ENCODE measurements at regions not wholly inside any gene's neighbourhood (a gene's known extent, or its start where the extent isn't known, plus 50 kb on each side); places are given as distances from the start of the nearest gene placed in this dataset.

- Histone ChIP-seq H3K4me1 (ENCODE audit: control insufficient read depth in 5 of 5, insufficient read depth in 5 of 5, low read length in 5 of 5) (peaks cover 0 to 3% (median 0%) of the 10 kb centered on the region in 5 donors), H3K27me3 (ENCODE audit: control insufficient read depth in 3 of 3, insufficient read depth in 3 of 3, low read length in 2 of 3) (no peaks in the 10 kb centered on the region), H3K4me3 (no peak overlapping the region), H3K9ac (ENCODE audit: insufficient read depth in 1 of 2, low read length in 2 of 2) (no peak overlapping the region), H3K27ac (ENCODE audit: low read depth in 1 of 2, low read length in 1 of 2) (no peak overlapping the region), H3K36me3 (ENCODE audit: control insufficient read depth in 4 of 4, insufficient read depth in 4 of 4, low read length in 4 of 4) (no peaks in the 10 kb centered on the region), H3K9me3 (ENCODE audit: control insufficient read depth in 4 of 4, insufficient read depth in 3 of 4, low read length in 3 of 4) (no peaks in the 10 kb centered on the region)
- no peak for ATAC-seq (ENCODE audit: insufficient read depth, low FRiP score)
- TF ChIP-seq CTCF (IDR thresholded peaks at IDR 0.05; ENCODE audit: control extremely low read depth, extremely low read depth), result no peak
- DNase-seq, result no peak
- WGBS, 2 donors, result 78 to 90% methylated on average over 5 of the region's 5 CpGs
These were observed 60.9 kb upstream of the ATP11B start for GRCh38 chr3:182732232-182733015.

DNA sequence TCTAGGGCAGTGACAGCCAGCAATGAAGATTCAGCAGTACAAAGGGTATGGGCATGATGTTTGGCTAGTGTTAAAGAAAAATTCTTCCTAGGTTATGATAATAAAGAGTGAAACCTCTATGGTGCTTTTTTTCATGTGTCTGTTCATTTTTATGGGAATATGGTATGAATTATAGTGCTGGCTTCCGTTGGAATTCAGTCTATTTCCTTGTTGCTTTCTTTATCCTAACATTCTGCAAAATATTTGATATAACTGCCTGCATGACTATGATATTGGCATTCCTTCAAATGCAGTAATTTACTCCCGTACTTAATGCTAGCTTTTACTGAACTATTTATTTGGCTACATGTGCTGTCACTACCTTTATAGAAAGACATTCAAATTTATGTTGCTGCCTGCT lies 57.6 kb upstream of the ATP11B start:
- Histone ChIP-seq H3K27me3 (ENCODE audit: control insufficient read depth in 3 of 3, insufficient read depth in 3 of 3, low read length in 2 of 3) (no peaks in the 10 kb centered on the region), H3K36me3 (ENCODE audit: control insufficient read depth in 4 of 4, insufficient read depth in 4 of 4, low read length in 4 of 4) (no peaks in the 10 kb centered on the region), H3K4me1 (ENCODE audit: control insufficient read depth in 5 of 5, insufficient read depth in 5 of 5, low read length in 5 of 5) (peaks cover 0 to 6% (median 2%) of the 10 kb centered on the region in 5 donors), H3K9me3 (ENCODE audit: control insufficient read depth in 4 of 4, insufficient read depth in 3 of 4, low read length in 3 of 4) (no peaks in the 10 kb centered on the region), H3K9ac (ENCODE audit: insufficient read depth in 1 of 2, low read length in 2 of 2) (no peak overlapping the region), H3K4me3 (no peak overlapping the region), H3K27ac (ENCODE audit: low read depth in 1 of 2, low read length in 1 of 2) (no peak overlapping the region)
- ATAC-seq (ENCODE audit: insufficient read depth, low FRiP score) (no peak), DNase-seq (no peak)
- no peak for TF ChIP-seq CTCF (IDR thresholded peaks at IDR 0.05; ENCODE audit: control extremely low read depth, extremely low read depth)
- WGBS, 2 donors, result 53 to 60% methylated on average over 2 of the region's 2 CpGs

DNA sequence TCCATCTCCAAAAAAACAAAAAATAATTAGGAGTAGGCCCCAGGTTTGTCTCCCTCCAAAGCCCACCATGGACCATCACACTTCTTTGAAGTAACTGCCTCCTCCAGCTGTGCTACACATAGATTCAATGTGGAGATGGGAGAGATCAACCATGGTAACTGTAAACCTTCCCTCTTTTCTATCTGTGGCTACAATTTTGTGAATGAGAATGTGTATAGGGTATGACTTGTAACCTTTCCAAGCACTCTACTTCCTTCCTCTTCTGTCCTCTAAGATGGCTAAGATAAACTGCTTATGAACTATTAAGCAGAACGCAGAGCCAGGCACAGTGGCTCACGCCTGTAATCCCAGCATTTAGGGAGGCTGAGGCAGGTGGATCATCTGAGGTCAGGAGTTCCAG lies 55.5 kb upstream of the ATP11B start:
- 30 to 67% methylated on average over 2 of the region's 2 CpGs for WGBS, 2 donors
- H3K27ac ChIP-seq (ENCODE audit: low read depth in 1 of 2, low read length in 1 of 2), result no peak overlapping the region
- no peak for ATAC-seq (ENCODE audit: insufficient read depth, low FRiP score)
- no peak overlapping the region for H3K9ac ChIP-seq (ENCODE audit: insufficient read depth in 1 of 2, low read length in 2 of 2)
- no peak for TF ChIP-seq CTCF (IDR thresholded peaks at IDR 0.05; ENCODE audit: control extremely low read depth, extremely low read depth)
- H3K36me3 ChIP-seq (ENCODE audit: control insufficient read depth in 4 of 4, insufficient read depth in 4 of 4, low read length in 4 of 4), result no peaks in the 10 kb centered on the region
- H3K9me3 ChIP-seq (ENCODE audit: control insufficient read depth in 4 of 4, insufficient read depth in 3 of 4, low read length in 3 of 4), result no peaks in the 10 kb centered on the region
- H3K4me3 ChIP-seq, result no peak overlapping the region
- H3K27me3 ChIP-seq (ENCODE audit: control insufficient read depth in 3 of 3, insufficient read depth in 3 of 3, low read length in 2 of 3), result no peaks in the 10 kb centered on the region
- no peak for DNase-seq
- H3K4me1 ChIP-seq (ENCODE audit: control insufficient read depth in 5 of 5, insufficient read depth in 5 of 5, low read length in 5 of 5), result peaks cover 0 to 6% (median 2%) of the 10 kb centered on the region in 5 donors
